Astrocyte (in vitro differentiated cells and primary cell): ENCODE measurements at regions not wholly inside any gene's neighbourhood (a gene's known extent, or its start where the extent isn't known, plus 50 kb on each side); places are given as distances from the start of the nearest gene placed in this dataset.

Source experiments
- EZH2 ChIP-seq: IDR thresholded peaks from 2 replicates; pipeline ENCODE4 v1.6.1; 2012; ENCODE audit warnings: mild to moderate bottlenecking, low read length, inconsistent platforms; ENCODE audit not compliant: insufficient read depth
- TF ChIP-seq, protein P1 (sequence below): IDR thresholded peaks from 2 replicates; pipeline ENCODE4 v1.5.1; 2011; ENCODE audit warnings: low read depth, mild to moderate bottlenecking, inconsistent platforms, low read length, moderate library complexity; ENCODE audit not compliant: insufficient read depth

DNA sequence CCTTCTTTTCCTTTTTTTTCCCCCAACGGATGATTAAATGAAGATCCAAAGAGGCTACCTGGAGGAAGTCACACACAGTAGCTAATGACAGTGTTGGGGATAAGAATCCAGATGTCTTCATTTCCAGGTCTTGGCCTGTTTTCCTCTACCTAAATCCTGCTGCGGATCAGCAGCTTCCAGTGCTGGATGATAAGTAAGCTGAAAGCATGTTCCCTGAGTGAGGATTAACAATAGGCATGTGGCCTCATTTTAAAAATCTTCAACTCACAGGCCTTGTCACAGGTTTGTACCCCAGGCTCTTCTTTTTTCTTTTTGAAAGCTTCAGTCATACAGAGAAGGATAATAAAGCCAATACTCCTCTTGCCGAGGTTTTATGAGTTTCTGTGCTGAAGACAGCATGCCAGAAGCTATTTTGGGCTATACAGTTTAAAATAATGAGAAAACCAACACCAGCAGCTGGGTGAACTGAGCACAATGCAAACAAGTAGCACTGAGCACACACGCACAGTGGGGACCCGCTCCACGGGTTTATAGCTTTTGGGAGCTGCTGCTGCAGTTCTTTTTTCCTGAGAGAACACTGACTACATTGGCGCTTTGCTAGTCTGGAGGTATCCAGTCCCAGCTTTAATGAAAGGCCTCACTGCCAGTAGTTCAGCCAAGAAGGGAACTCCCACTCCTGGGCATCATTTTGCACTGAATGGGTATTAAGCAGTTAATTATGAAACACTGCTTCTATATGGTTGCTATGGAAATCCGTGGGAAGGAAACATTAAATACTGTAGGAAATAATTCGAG lies 184.2 kb upstream of the CTSO start:
- TF ChIP-seq, protein P1, sequence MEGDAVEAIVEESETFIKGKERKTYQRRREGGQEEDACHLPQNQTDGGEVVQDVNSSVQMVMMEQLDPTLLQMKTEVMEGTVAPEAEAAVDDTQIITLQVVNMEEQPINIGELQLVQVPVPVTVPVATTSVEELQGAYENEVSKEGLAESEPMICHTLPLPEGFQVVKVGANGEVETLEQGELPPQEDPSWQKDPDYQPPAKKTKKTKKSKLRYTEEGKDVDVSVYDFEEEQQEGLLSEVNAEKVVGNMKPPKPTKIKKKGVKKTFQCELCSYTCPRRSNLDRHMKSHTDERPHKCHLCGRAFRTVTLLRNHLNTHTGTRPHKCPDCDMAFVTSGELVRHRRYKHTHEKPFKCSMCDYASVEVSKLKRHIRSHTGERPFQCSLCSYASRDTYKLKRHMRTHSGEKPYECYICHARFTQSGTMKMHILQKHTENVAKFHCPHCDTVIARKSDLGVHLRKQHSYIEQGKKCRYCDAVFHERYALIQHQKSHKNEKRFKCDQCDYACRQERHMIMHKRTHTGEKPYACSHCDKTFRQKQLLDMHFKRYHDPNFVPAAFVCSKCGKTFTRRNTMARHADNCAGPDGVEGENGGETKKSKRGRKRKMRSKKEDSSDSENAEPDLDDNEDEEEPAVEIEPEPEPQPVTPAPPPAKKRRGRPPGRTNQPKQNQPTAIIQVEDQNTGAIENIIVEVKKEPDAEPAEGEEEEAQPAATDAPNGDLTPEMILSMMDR: no peak
- no peak for TF ChIP-seq EZH2
